HL-60 (cell line): ENCODE measurements at regions not wholly inside any gene's neighbourhood (a gene's known extent, or its start where the extent isn't known, plus 50 kb on each side); places are given as distances from the start of the nearest gene placed in this dataset.

ENCODE experiments used
- CTCF ChIP-seq: IDR thresholded peaks from one replicate; pipeline ENCODE4 v1.5.1; 2011; ENCODE audit warnings: low read length, control low read depth, inconsistent platforms; ENCODE audit not compliant: insufficient read depth
- GABPA ChIP-seq: IDR thresholded peaks from 2 replicates; pipeline ENCODE4 v1.6.1; 2012; ENCODE audit warnings: low read depth
- POLR2AphosphoS5 ChIP-seq: IDR thresholded peaks from 2 replicates; pipeline ENCODE4 v1.6.1; 2012; ENCODE audit warnings: low read depth
- REST ChIP-seq: IDR thresholded peaks from 2 replicates; pipeline ENCODE4 v1.6.1; 2012; ENCODE audit warnings: low read depth; ENCODE audit not compliant: insufficient replicate concordance
- SPI1 ChIP-seq: IDR thresholded peaks from 2 replicates; pipeline ENCODE4 v1.6.1; 2012; ENCODE audit warnings: low read depth, mild to moderate bottlenecking, borderline replicate concordance

GRCh38 chr12:77629141-77629540 is 201.6 kb upstream of the NAV3 start:
- TF ChIP-seq CTCF: no peak
- TF ChIP-seq REST: no peak
- no peak for TF ChIP-seq POLR2AphosphoS5
- no peak for TF ChIP-seq GABPA
- no peak for TF ChIP-seq SPI1
